GM13977 (cell line): ENCODE measurements at regions not wholly inside any gene's neighbourhood (a gene's known extent, or its start where the extent isn't known, plus 50 kb on each side); places are given as distances from the start of the nearest gene placed in this dataset.

ENCODE experiments used
- DNase-seq: peaks from one replicate; pipeline ENCODE4 v3.0.0; 2012; ENCODE audit warnings: low spot score
- in situ Hi-C: fragments of 300-500 bp; cut with MboI; formaldehyde crosslinking; loops from one replicate; pipeline ENCODE4 v1.12.0; 2022; ENCODE audit warnings: low sequenced_read_pairs, low pct_unique_long_range_greater_than_20kb, mixed read lengths, inconsistent platforms; ENCODE audit not compliant: unreplicated experiment
- TF ChIP-seq, protein P1 (sequence below): IDR thresholded peaks from 2 replicates; pipeline ENCODE4 v1.5.1; 2012; ENCODE audit warnings: mild to moderate bottlenecking, control low read depth; ENCODE audit not compliant: insufficient read depth; ENCODE audit errors: extremely low read depth, missing control alignments

DNA sequence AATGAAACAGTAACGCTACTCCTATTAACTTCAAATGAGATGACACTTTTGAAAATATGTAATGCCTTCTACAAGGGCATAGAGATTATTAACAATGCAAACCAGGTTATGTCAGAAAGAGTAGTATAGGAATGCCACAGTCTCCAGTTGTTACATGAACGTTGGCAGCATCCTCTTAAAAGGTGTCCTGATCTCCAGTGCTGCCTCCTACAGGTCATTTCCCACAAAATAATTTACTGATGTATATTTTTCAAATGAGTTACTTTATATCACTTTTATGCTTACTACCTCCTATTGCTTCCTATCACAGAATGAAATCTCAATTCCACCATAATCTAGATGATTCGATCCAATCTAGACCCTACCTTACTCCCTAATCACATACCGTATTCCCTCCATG is 195.2 kb upstream of the EPHA5 start:
- in situ Hi-C loops, result no loop called here
- TF ChIP-seq, protein P1, sequence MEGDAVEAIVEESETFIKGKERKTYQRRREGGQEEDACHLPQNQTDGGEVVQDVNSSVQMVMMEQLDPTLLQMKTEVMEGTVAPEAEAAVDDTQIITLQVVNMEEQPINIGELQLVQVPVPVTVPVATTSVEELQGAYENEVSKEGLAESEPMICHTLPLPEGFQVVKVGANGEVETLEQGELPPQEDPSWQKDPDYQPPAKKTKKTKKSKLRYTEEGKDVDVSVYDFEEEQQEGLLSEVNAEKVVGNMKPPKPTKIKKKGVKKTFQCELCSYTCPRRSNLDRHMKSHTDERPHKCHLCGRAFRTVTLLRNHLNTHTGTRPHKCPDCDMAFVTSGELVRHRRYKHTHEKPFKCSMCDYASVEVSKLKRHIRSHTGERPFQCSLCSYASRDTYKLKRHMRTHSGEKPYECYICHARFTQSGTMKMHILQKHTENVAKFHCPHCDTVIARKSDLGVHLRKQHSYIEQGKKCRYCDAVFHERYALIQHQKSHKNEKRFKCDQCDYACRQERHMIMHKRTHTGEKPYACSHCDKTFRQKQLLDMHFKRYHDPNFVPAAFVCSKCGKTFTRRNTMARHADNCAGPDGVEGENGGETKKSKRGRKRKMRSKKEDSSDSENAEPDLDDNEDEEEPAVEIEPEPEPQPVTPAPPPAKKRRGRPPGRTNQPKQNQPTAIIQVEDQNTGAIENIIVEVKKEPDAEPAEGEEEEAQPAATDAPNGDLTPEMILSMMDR, result peak; percentile 38
- DNase-seq, result no peak

DNA sequence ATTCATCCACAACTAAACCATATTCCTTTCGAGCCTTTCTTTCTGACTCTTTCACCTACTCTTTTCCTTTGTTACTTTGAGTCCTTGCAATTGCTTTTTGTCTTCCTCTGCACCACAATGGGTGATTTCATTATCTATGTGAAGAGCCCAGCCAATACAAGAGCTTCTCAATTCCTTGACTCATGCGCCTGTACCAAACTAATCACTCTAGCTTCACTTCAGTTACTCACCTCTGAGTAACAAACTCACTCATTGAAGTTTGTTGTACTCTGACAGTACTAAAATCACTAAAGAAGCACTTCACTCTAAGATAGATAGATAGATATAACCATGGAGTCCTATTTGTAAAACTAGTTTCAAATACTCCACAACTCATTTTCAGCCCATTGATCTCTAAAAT is 191.7 kb upstream of the EPHA5 start:
- DNase-seq, result no peak
- in situ Hi-C loops, result no loop called here
- TF ChIP-seq, protein P1, result no peak

DNA sequence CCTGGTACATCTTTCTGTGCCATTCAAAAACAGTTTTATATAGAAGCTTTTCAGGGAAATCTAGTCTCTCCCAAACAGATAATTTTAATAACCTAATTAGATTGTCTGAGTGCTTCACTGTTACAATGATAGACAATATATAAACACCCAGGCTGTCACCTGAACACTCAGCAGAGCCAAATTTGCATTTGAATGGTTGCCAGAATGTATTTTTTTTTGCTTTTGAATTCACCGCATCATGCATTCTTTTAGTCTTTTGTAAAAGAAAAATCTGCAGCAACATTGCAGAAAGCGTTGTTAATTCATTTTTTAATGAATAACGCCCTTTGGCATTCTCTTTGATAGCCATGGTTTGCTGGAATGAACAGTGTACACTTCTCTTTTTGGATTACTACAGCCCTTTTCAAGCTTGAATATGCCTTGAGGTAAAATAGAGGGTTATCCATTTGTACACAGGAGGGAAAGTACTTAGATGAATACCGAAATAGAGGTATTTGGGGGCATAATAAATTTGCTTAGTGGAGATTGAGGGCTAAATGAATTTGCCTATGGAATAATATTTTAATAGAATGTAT is 175.0 kb upstream of the EPHA5 start:
- in situ Hi-C loops, result no loop called here
- DNase-seq, result no peak
- TF ChIP-seq, protein P1, result no peak

DNA sequence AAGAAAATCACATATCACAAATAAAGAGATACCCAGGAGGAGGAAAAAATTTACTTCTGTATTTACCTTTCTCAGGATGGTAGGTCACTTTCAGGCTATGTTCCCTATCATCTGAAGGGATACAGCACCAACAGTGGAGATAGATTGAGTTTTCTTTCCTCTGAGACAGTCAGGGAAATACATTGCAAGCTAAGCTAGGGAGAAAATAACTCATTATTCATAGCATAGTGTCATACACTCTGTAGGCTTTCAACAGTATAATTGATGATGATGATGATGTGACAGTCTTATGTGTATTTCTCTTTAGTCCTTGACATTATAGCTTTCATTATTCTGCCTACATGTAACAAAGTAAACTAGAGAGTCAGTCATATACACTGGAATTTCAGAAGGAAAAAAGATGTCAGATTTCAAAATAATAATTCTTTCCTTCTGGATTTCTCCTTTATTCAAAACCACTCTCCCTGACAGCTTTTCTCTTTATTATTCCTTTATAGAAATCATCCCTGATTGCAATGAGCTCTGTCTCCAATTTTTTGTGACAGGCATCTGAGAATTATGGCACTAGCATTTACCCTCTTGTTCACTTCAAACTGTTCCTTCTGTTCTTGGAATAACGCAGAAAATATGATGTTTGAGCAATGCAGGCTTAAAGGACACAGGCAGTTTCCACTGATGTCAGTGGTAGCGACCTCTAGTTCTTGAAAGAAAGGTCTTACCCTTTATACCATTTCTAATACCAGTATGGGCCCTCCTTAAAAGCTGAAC is 169.1 kb upstream of the EPHA5 start:
- DNase-seq, result no peak
- in situ Hi-C loops, result no loop called here
- TF ChIP-seq, protein P1, result no peak

DNA sequence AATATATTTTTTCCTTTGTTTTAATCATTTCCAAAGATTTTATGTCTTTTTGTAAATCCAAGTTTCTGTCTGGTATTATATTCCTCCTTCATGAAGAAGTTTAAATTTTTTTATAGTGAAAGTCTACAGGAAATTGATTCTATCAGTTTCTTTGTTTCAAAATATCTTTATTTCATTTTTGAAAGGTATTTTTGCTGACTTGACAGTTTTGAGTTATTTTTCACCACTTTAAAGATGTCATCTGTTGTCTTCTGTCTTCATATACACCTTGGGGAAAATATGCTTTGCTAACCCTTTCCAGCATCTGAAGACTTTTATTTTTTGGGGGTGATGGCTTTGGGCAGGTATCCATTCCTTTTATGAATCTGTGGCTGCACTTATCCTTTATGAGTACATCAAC is 164.4 kb upstream of the EPHA5 start:
- in situ Hi-C loops, result no loop called here
- TF ChIP-seq, protein P1, result no peak
- DNase-seq, result no peak

DNA sequence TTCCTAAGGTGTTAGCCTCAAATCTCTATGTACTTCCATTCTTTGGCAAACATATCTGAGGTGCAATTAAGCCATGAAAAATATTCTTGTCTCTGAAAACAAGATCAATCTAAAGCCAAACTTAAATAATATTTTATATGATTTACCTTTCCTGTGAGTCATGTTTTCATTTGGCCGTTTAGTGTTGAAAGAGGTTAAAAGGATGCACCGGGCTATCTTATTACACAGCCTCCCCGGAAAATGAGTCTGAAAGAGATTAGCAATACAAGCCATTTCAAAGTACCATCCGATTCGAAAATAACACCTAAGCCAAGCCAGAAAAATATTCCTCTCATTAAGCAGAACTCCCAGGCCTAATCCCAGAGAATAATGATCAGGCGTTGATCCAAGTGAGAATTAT is 161.5 kb upstream of the EPHA5 start:
- in situ Hi-C loops, result no loop called here
- DNase-seq, result no peak
- TF ChIP-seq, protein P1, result no peak
